HG02840 (cell line): ENCODE measurements at regions not wholly inside any gene's neighbourhood (a gene's known extent, or its start where the extent isn't known, plus 50 kb on each side); places are given as distances from the start of the nearest gene placed in this dataset.
"Not testable (repeated sequence)": the region's sequence is repeated elsewhere in the genome, so short reads cannot be mapped to it uniquely, and the experiment has no call there.

Source experiments
- ATAC-seq: cut with Tn5 transposase; IDR thresholded peaks from one replicate; pipeline ENCODE4 v1.9.1; 2021; ENCODE audit warnings: mild to moderate bottlenecking, moderate library complexity, moderate number of reproducible peaks; ENCODE audit not compliant: unreplicated experiment, low FRiP score

GRCh38 chr4:13977746-13978145 lies 350.2 kb upstream of the BOD1L1 start:
- ATAC-seq: no peak

- no peak for ATAC-seq
These were observed 353.1 kb upstream of the BOD1L1 start for GRCh38 chr4:13980317-13981310.

GRCh38 chr4:13981499-13981898 lies 354.0 kb upstream of the BOD1L1 start:
- ATAC-seq: no peak

GRCh38 chr4:13982010-13982409 lies 354.5 kb upstream of the BOD1L1 start:
- ATAC-seq: no peak

- ATAC-seq: no peak
These were observed 355.8 kb upstream of the BOD1L1 start for GRCh38 chr4:13983189-13983790.

- no peak for ATAC-seq
These were observed 357.7 kb upstream of the BOD1L1 start for GRCh38 chr4:13984991-13985800.

- no peak for ATAC-seq
These were observed 358.3 kb upstream of the BOD1L1 start for GRCh38 chr4:13985837-13986236.

GRCh38 chr4:13986548-13986947 lies 359.0 kb upstream of the BOD1L1 start:
- no peak for ATAC-seq

- no peak for ATAC-seq
These were observed 361.1 kb upstream of the BOD1L1 start for GRCh38 chr4:13988353-13989305.

GRCh38 chr4:13989501-13989900 lies 362.0 kb upstream of the BOD1L1 start:
- ATAC-seq: no peak

- no peak for ATAC-seq
These were observed 363.4 kb upstream of the BOD1L1 start for GRCh38 chr4:13990596-13991589.

- ATAC-seq: no peak
These were observed 364.5 kb upstream of the BOD1L1 start for GRCh38 chr4:13992041-13992440.

GRCh38 chr4:13992975-13993520 lies 365.5 kb upstream of the BOD1L1 start:
- no peak for ATAC-seq

GRCh38 chr4:13994016-13994415 lies 366.5 kb upstream of the BOD1L1 start:
- ATAC-seq: no peak

GRCh38 chr4:13998850-13999445 lies 371.4 kb upstream of the BOD1L1 start:
- ATAC-seq: no peak

GRCh38 chr4:14000091-14000814 lies 372.7 kb upstream of the BOD1L1 start:
- no peak for ATAC-seq

GRCh38 chr4:14002331-14002730 lies 374.8 kb upstream of the BOD1L1 start:
- not testable (repeated sequence) for ATAC-seq
